Motor neuron (in vitro differentiated cells): ENCODE measurements at regions not wholly inside any gene's neighbourhood (a gene's known extent, or its start where the extent isn't known, plus 50 kb on each side); places are given as distances from the start of the nearest gene placed in this dataset.
"Not testable (repeated sequence)": the region's sequence is repeated elsewhere in the genome, so short reads cannot be mapped to it uniquely, and the experiment has no call there.

Experiments
- ATAC-seq, 8 experiments: fragments of 200-7000 bp; cut with Tn5 transposase; replicated peaks in 6 of 8; 2 replicates each; pipeline ENCODE4 v1.8.0; 2021; ENCODE audit warnings: mild to moderate bottlenecking in 8 of 8, moderate library complexity in 8 of 8
- H3K27ac ChIP-seq, 2 donors: fragments of 250-450 bp; sonication (Bioruptor Pico); 2 replicates each; pipeline ENCODE4 v1.9.0; 2021; ENCODE audit warnings: antibody characterized with exemption in 2 of 2, mild to moderate bottlenecking in 2 of 2, moderate library complexity in 1 of 2
- H3K4me1 ChIP-seq, 2 donors: fragments of 250-450 bp; sonication (Bioruptor Pico); replicated peaks in 1 of 2; 2 replicates each; pipeline ENCODE4 v1.6.1; 2021; ENCODE audit warnings: antibody characterized with exemption in 2 of 2, mild to moderate bottlenecking in 2 of 2, moderate library complexity in 1 of 2
- H3K4me3 ChIP-seq, 5 donors: fragments of 250-450 bp; sonication (Bioruptor Pico); 2 replicates each; pipeline ENCODE4 v1.9.0; 2021; ENCODE audit warnings: antibody characterized with exemption in 5 of 5, mild to moderate bottlenecking in 5 of 5, moderate library complexity in 4 of 5
- WGBS, 10 experiments: fragments of 450-650 bp; shearing (Covaris generic); methylation state at CpG; one replicate each; pipeline ENCODE4 v1.0.0; 2022; 5-methylcytosine and 5-hydroxymethylcytosine counted together
- in situ Hi-C, 9 experiments: fragments of 400-800 bp; cut with MboI; loops; one replicate each; pipeline ENCODE4 v1.15.0; 2021; ENCODE audit warnings: low sequenced_read_pairs in 9 of 9, low pct_unique_long_range_greater_than_20kb in 2 of 9; ENCODE audit not compliant: unreplicated experiment in 9 of 9

DNA sequence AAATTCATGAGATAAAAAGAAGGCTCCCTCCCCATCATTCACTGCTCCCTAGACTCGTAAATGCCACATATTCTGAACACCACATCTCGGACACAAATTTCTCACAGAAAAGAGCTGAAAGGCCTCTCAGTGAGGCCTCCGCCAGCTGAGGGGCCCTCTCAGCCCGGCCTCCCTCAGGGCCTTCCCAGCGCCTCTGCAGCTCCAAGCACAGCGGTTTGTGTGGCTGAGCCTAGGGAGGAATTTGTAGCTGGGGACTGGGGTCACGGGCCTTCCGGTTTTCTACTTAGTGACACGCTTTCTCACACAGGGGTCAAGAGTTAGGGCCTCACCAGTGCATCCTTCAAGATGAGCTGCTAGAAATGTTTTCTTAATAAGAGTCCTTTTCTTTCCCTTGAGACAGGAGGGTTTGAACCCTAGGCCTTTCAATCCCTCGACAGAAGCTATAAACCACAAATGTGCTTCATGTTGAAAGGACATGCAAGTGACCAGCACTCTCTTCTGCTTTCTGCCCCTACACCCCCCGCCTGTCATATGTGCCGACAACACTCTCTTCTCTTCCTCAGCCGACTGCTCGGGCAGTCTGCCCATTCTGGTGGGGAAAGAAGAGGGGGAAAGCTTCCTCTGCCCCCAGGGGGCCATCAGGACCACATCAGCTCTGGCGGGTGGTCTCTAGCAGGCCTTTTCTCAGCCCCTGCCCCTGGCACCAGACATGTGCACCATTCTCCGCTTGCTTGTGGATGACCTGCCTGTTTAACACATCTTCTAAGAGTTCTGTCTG is 104.9 kb downstream of the CHIC2 start:
- in situ Hi-C loops, result no loop called here
- no peak for ATAC-seq
- Histone ChIP-seq H3K27ac (no peak overlapping the region), H3K4me3 (no peak overlapping the region), H3K4me1 (peaks cover 0 to 10% of the 10 kb centered on the region in 2 donors)
- 51 to 94% (median 78%) methylated on average over 1 to 12 of the region's 16 CpGs; no CpG with 5 or more reads in 3 of the 10 experiments for WGBS, 10 experiments

DNA sequence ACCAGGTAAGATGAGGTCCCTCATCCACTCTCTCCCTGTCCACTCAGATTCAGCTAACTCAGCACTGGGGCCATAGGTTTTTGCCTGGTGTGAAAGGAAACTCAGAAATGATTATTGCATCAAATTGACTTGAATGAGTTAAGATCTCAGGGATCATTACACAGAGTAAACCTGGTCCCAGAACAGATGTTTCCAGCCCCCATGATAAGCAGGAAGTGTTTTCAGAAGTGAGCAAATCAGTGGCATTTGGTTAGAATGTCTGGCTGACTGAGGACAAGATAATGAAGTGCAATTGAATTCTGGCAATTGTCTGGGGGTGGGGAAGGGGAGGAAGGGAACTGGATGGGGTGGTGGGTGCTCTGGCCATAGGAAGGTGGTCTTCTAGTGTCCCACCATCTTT is 108.0 kb downstream of the CHIC2 start:
- H3K4me1 ChIP-seq, result no peaks in the 10 kb centered on the region
- in situ Hi-C loops, result no loop called here
- ATAC-seq, result no peak
- H3K4me3 ChIP-seq, result no peak overlapping the region
- H3K27ac ChIP-seq, result no peak overlapping the region

DNA sequence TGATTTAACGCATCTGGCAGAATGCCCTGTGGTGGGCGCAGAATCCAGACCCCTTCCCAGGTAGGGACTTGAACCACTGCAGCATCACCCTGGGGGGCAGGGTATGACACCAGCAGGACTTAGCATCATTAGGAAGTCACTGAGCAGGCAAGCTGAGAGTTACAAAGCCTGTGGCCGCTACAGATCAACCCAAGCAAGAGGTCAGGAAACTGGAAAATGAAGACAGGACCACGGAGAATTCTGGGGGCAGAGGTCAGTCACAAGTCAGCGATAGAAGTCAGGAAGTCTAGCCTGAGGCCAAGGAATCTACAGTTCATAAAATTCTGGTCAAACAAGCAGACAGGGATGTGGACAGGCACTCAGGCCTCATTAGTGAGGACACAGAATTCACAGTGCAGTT is 108.4 kb downstream of the CHIC2 start:
- no peak for ATAC-seq
- in situ Hi-C loops, result no loop called here
- Histone ChIP-seq H3K27ac (no peak overlapping the region), H3K4me1 (no peaks in the 10 kb centered on the region), H3K4me3 (no peak overlapping the region)
- 49 to 90% (median 85%) methylated on average over 2 to 5 of the region's 5 CpGs; no CpG with 5 or more reads in 5 of the 10 experiments for WGBS, 10 experiments

DNA sequence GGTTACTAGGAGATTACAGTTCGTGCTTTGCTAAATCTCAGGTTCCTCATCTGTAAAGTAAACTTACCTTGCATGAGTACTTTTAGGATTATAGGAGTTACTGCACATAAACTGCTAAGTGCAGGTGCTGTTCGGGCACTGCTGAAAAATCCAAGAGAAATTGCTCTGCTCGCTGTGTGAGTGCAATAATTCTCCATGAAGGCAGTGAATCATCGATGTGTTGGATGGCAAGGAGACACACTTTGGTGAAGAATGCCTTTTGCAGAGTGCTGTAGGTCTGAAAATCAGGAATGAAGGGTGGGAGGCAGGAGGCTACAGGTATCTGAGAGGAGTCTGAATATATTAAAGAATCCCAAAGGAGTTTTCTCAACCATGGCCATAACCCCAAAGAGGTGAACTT is 113.0 kb downstream of the CHIC2 start:
- 43 to 100% (median 78%) methylated on average over 1 to 4 of the region's 4 CpGs; no CpG with 5 or more reads in 2 of the 10 experiments for WGBS, 10 experiments
- in situ Hi-C loops, result no loop called here
- ATAC-seq, result no peak
- Histone ChIP-seq H3K4me3 (no peak overlapping the region), H3K4me1 (no peaks in the 10 kb centered on the region), H3K27ac (no peak overlapping the region)

DNA sequence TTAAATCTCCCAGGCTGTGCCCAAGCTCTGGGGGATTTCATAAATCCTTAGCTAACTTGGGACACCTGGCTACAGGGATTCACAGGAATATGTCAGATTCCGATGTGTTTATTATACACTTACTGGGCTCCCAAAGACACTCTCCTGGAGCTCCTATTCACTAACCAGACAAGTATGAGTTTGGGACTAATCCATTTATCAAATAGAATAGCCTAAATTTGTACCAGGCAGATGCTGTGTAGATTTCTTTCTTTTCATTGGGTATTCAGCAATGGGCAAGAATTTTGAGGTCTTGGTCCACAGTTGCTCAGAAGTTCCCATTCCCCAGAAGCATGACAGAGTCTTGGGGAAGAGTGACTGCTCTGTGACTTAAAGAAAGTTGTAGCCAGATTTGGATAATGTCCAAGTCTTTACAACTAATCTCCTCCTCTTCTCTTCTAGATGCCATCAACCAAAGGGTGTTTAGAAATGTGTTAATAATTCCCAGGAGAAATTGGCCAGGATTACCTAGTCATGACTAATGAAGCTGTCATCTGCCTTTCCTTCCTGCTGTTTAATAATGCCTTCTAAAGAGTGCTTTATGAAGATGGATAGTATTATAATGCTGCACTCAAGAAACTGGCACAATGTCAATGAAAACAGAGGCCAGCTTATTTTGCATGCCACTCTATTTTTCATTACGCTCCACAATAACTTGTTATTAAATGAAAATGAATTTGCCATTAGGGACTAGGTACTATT is 120.9 kb downstream of the CHIC2 start:
- Histone ChIP-seq H3K4me3 (no peak overlapping the region), H3K27ac (no peak overlapping the region), H3K4me1 (no peaks in the 10 kb centered on the region)
- in situ Hi-C loops, result loop anchor here in 1 of 9 experiments (25.0 kb wide), 1 partner anchor 269 kb away; no protein-coding TSS in a partner anchor
- ATAC-seq, result peak; percentile 46 to 87 (median 66)
- 9 to 75% (median 67%) methylated on average over 1 to 2 of the region's 2 CpGs; no CpG with 5 or more reads in 1 of the 10 experiments for WGBS, 10 experiments

DNA sequence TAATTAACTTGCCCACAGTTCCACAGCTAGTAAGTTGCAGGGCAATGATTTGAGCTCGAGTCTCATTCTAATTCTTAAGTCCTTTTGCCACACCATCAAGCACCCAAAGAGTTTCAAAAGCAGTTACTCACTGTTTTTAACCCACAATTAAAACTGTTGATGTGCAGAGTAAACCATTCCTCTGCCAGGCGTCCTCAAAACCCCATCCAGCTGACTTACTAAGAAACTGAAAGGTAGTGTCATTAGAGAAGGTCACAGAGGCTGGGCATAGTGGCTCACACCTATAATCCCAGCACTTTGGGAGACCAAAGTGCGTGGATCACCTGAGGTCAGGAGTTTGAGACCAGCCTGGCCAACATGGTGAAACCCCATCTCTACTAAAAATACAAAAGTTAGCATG is 121.7 kb downstream of the CHIC2 start:
- H3K4me1 ChIP-seq, result no peaks in the 10 kb centered on the region
- no peak overlapping the region for H3K4me3 ChIP-seq
- WGBS, 10 experiments, result 26 to 75% (median 53%) methylated on average over 1 to 2 of the region's 3 CpGs; no CpG with 5 or more reads in 2 of the 10 experiments
- H3K27ac ChIP-seq, result no peak overlapping the region
- no peak for ATAC-seq
- in situ Hi-C loops, result loop anchor here in 1 of 9 experiments (25.0 kb wide), 1 partner anchor 270 kb away; no protein-coding TSS in a partner anchor

DNA sequence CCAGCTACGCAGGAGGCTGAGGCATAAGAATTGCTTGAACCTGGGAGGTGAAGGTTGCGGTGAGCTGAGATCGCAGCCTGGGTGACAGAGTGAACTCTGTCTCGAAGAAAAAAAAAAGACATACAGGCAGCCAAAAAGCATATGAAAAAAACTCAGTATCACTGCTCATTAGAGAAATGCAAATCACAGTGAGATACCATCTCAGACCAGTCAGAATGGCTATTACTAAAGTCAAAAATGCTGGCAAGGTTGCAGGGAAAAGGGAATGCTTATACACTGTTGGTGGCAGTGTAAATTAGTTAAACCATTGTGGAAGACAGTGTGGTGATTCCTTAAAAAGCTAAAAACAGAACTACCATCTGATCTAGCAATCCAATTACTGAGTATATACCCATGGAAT is 123.1 kb downstream of the CHIC2 start:
- in situ Hi-C loops, result loop anchor here in 1 of 9 experiments (25.0 kb wide), 1 partner anchor 271 kb away; no protein-coding TSS in a partner anchor
- no peak overlapping the region for H3K27ac ChIP-seq
- no peaks in the 10 kb centered on the region for H3K4me1 ChIP-seq
- no peak overlapping the region for H3K4me3 ChIP-seq
- 86 to 100% (median 98%) methylated on average over 1 to 4 of the region's 4 CpGs; no CpG with 5 or more reads in 3 of the 10 experiments for WGBS, 10 experiments
- no peak for ATAC-seq

DNA sequence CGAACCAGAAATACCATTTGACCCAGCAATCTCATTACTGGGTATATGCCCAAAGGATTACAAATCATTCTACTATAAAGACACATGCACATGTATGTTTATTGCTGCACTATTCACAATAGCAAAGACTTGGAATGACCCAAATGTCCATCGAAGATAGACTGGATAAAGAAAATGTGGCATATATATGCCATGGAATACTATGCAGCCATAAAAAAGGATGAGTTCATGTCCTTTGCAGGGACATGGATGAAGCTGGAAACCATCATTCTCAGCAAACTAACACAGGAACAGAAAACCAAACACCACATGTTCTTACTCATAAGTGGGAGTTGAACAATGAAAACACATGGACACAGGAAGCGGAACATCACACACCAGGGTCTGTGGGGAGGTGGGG is 124.5 kb downstream of the CHIC2 start:
- in situ Hi-C loops, result loop anchor here in 1 of 9 experiments (25.0 kb wide), 1 partner anchor 272 kb away; no protein-coding TSS in a partner anchor
- H3K4me3 ChIP-seq, ATAC-seq, H3K4me1 ChIP-seq, H3K27ac ChIP-seq: not testable (repeated sequence)
- 90 to 100% (median 100%) methylated on average over 1 to 2 of the region's 3 CpGs; no CpG with 5 or more reads in 4 of the 10 experiments for WGBS, 10 experiments

DNA sequence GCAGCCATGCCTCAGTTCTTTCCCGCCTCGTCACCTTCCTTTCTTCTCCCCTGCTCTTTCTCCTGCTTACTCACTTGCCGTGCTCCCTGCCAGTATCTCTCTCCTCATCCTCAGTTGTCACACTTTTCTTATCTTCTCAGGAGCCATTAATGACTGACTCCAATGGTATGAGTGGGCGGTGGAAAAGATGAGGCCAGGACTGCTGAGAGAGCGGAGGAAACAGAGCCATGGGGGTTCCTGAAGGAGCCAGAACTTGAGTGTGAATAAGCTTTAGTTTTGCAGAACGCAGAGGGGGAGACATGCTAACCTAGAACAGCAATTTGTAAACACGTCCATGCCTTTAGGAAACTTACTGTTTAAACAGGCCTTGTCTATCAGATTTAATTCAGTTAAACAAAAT is 126.5 kb downstream of the CHIC2 start:
- ATAC-seq, result no peak
- in situ Hi-C loops, result loop anchor here in 1 of 9 experiments (25.0 kb wide), 1 partner anchor 274 kb away; no protein-coding TSS in a partner anchor
- Histone ChIP-seq H3K4me3 (no peak overlapping the region), H3K27ac (no peak overlapping the region), H3K4me1 (no peaks in the 10 kb centered on the region)
- 25 to 100% (median 80%) methylated on average over 1 to 7 of the region's 7 CpGs; no CpG with 5 or more reads in 1 of the 10 experiments for WGBS, 10 experiments

DNA sequence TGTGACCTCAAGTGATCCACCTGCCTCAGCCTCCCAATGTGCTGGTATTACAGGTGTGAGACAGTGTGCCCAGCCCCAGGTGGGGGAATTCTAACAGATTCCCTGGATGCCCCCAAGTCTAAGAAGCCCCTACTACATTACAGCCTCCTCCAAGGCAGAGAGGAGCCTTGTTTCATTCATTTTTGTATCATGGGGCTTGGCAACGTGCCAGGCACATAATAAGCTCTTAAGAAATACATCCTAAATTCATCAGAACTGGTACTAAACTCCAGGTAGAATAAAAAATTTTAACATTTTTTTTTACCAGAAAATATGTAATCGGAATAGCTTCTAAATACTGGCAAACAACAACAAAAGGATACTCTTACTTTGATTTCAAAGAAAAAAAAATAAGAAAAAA is 127.1 kb downstream of the CHIC2 start:
- no peak for ATAC-seq
- H3K4me3 ChIP-seq, result no peak overlapping the region
- 19 to 100% (median 75%) methylated on average over 1 to 2 of the region's 2 CpGs for WGBS, 10 experiments
- H3K27ac ChIP-seq, result no peak overlapping the region
- no peaks in the 10 kb centered on the region for H3K4me1 ChIP-seq
- in situ Hi-C loops, result loop anchor here in 1 of 9 experiments (25.0 kb wide), 1 partner anchor 275 kb away; no protein-coding TSS in a partner anchor

DNA sequence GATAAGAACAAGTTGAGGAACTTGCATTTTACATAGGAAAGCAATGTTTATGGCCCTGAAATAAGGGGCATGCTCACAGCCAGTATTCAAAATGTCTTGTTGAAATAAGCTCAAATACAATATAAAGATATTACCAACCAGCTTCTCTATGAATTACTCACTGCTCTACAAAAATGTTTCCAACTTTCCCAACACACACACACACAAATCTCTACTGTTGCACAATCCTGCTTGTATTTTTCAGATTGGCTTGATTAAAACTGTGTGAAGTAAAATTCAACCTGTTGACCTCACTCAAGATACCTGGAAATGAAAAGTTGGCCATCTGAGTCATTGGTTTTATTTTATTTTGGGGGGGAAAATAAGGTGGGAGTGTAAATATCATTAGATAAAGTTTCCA is 128.6 kb downstream of the CHIC2 start:
- no peak overlapping the region for H3K4me3 ChIP-seq
- H3K4me1 ChIP-seq, result no peaks in the 10 kb centered on the region
- no peak for ATAC-seq
- in situ Hi-C loops, result loop anchor here in 1 of 9 experiments (25.0 kb wide), 1 partner anchor 277 kb away; no protein-coding TSS in a partner anchor
- no peak overlapping the region for H3K27ac ChIP-seq

DNA sequence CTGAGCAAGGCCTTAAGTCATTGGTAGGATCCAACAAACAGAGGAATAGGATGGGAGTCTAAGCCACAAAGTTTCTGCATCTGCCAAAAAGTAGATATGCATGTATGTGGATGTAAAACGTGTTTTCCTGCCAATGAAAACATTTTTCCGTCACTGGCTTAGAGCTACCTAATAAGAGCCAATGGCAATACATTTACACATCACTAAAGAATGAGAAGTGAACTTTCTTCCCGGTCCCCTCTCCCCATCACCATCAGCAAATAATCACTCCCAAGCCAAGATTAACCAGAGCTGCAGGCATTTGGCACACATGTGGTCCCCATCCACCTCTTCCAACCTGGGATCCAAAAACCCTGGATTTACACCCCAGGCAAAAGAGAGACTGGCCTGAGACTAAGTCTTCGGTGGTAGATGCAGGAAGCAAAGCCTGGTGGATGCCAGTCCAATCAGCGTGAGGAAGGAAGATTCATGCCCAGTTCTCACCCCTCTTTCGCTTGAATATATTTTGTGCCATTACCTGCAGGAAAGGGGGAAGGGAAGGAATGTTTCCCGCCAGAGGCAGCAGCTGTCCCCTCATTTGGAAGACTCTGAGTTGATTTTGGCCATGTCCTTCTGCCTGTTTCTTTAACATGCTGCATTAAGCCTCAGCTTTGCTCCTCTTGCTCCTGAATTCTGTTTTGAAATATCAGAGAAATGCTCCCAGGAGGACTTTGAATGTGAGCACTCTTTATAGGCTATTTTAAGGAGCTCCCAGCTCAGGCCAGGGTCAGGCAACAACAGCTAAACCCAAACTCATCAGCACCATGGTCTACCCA is 131.4 kb downstream of the CHIC2 start:
- peak in 3 of 8 experiments; percentile 20 to 67 (median 31) for ATAC-seq
- WGBS, 10 experiments, result 10 to 94% (median 65%) methylated on average over 2 to 6 of the region's 7 CpGs; no CpG with 5 or more reads in 1 of the 10 experiments
- in situ Hi-C loops, result loop anchor here in 1 of 9 experiments (25.0 kb wide), 1 partner anchor 279 kb away; no protein-coding TSS in a partner anchor
- H3K4me3 ChIP-seq, result no peak overlapping the region
- no peak overlapping the region for H3K27ac ChIP-seq
- no peaks in the 10 kb centered on the region for H3K4me1 ChIP-seq
